ENCODE measurements at regions not wholly inside any gene's neighbourhood (a gene's known extent, or its start where the extent isn't known, plus 50 kb on each side); places are given as distances from the start of the nearest gene placed in this dataset.

DNA sequence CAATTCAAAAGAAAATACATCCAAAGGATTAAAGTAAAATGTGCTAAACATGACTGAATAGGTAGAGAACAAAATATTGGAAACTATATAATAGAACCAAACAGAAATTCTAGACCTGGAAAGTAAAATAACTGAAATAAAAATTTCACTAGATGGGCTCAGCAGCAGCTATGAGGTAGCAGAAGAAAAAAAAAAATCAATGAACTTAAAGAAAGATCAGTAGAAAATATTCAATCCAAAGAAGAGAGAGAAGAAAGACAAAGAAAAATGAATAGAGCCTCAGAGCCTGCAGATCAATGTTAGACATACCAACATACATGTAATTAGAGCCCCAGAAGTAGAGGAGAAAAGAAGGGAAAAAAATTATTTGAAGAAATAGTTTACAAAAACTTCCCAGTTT lies 129.6 kb upstream of the RNF32 start:
- TF ChIP-seq YY1 (IDR thresholded peaks at IDR 0.05; ENCODE audit: low read depth) (no peak), TAF1 (IDR thresholded peaks at IDR 0.05; ENCODE audit: low read depth) (no peak), EP300 (IDR thresholded peaks at IDR 0.05; ENCODE audit: borderline replicate concordance) (no peak), NFIC (IDR thresholded peaks at IDR 0.05) (no peak), CEBPB (IDR thresholded peaks at IDR 0.05) (no peak)

Measured in Ishikawa (cell line).